ENCODE measurements at regions not wholly inside any gene's neighbourhood (a gene's known extent, or its start where the extent isn't known, plus 50 kb on each side); places are given as distances from the start of the nearest gene placed in this dataset.
"Not testable (repeated sequence)": the region's sequence is repeated elsewhere in the genome, so short reads cannot be mapped to it uniquely, and the experiment has no call there.

DNA sequence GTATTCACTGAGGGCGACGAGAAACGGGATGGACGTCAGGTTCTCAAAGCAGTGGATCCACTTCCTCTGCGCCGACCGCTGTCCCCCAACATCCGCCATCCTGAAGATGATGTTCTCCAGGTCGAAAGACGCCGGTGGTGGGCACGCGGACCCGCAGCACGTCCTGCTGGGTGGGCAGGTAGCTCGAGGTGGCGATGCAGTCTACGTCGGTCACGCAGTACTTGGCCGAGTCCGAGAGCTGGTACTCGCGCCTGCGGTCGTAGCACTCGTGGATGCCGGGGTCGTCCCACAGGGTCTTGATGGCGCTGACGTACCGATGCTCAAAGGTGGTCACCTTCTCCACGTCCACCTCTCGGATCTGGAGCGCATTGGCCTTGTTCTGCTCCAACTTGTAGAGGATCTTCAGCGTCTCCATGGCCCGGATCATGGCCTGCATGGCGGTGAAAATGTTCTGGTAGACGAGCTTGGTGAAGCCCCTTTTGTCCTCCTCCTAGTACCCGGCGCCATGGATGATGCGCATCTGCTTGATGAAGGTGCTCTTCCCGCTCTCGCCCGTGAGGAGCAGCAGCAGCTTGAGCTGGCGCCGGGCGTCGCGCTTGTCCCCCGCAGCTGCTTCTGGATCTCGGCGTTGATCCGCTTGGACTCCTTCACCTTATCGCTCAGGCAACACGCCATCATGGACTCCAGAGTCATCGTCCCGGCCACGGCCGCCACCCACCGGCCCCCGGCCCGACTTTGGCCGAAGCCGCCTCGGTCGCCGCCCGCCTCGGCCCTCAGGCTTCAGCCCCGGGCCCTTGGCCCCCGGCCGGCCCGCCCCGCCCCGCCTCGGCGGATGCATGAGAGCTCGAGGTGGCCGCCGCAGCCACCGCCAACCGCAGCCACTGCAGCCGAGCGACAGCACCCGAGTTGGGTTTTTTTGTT, 122.9 kb upstream of the KCTD7 start:
- H3K4me3 ChIP-seq (ENCODE audit: low read length) = no peak overlapping the region
- H3K27me3 ChIP-seq (ENCODE audit: control insufficient read depth, insufficient read depth, low read length) = peaks cover 20% of the 10 kb centered on the region
- no peaks in the 10 kb centered on the region for H3K9me3 ChIP-seq (ENCODE audit: control insufficient read depth, low read length)
- no peak overlapping the region for H3K9ac ChIP-seq (ENCODE audit: low read length)
- H3K4me1 ChIP-seq (ENCODE audit: control insufficient read depth, insufficient read depth, low read length) = no peaks in the 10 kb centered on the region
- no peaks in the 10 kb centered on the region for H3K36me3 ChIP-seq (ENCODE audit: control insufficient read depth, insufficient read depth, low read length)

DNA sequence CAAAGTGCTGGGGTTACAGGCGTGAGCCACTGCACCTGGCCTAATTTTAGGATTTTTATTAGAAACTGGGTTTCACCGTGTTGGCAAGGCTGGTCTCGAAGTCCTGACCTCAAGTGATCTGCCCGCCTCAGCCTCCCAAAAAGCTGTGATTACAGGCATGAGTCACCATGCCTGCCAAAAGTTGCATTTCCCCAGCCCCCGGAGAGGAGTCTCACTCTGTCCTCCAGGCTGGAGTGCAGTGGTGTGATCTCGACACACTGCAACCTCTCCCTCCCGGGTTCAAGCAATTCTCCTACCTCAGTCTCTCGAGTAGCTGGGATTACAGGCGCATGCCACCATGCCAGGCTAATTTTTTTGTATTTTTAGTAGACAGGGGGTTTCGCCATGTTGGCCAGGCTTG, 122.0 kb upstream of the KCTD7 start:
- not testable (repeated sequence) for H3K36me3 ChIP-seq (ENCODE audit: control insufficient read depth, insufficient read depth, low read length); H3K9me3 ChIP-seq (ENCODE audit: control insufficient read depth, low read length); H3K4me1 ChIP-seq (ENCODE audit: control insufficient read depth, insufficient read depth, low read length); H3K4me3 ChIP-seq (ENCODE audit: low read length); H3K9ac ChIP-seq (ENCODE audit: low read length)
- peaks cover 20% of the 10 kb centered on the region for H3K27me3 ChIP-seq (ENCODE audit: control insufficient read depth, insufficient read depth, low read length)

DNA sequence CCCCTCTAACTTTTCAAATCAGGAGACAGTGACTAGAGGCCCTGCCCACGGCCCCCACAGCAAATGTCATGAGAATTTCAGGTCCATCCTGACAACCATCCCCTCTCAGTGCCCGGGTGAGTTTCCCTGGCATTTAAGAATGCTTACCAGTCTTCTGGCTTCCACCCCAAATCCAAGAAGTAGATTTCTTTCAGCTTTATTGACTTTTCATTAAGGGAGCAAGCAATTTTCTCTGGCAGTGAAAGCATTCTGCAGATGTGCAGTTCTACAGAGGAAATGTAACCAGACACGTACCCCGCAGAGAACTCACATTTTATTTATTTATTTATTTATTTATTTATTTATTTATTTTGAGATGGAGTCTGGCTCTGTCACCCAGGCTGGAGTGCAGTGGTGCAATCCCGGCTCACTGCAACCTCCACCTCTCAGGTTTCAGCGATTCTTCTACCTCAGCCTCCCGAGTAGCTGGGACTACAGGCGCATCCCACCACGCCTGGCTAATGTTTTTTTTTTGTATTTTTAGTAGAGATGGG, 120.9 kb upstream of the KCTD7 start:
- H3K36me3 ChIP-seq (ENCODE audit: control insufficient read depth, insufficient read depth, low read length) = no peaks in the 10 kb centered on the region
- no peak overlapping the region for H3K4me3 ChIP-seq (ENCODE audit: low read length)
- H3K4me1 ChIP-seq (ENCODE audit: control insufficient read depth, insufficient read depth, low read length) = no peaks in the 10 kb centered on the region
- H3K27me3 ChIP-seq (ENCODE audit: control insufficient read depth, insufficient read depth, low read length) = peaks cover 20% of the 10 kb centered on the region
- no peaks in the 10 kb centered on the region for H3K9me3 ChIP-seq (ENCODE audit: control insufficient read depth, low read length)
- no peak overlapping the region for H3K9ac ChIP-seq (ENCODE audit: low read length)

DNA sequence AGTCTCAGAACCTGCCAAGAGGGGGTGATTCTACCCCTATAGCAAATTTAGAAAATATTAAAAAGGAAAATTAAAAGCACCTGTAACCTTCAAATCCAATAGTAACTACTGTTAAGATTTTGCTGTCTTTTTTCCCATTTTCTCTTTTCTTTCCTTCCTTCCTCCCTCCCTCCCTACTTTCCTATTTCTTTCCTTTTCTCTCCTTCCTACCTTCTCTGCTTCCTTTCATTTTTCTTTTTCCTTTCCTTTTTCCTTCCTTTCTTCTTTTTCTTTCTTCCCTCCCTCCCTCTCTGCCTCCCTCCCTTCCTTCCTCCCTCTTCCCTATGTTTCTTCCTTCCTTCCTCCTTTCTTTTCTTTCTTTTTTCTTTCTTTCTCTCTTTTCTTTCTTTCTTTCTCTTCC, 120.2 kb upstream of the KCTD7 start:
- H3K4me1 ChIP-seq (ENCODE audit: control insufficient read depth, insufficient read depth, low read length) = no peaks in the 10 kb centered on the region
- no peaks in the 10 kb centered on the region for H3K36me3 ChIP-seq (ENCODE audit: control insufficient read depth, insufficient read depth, low read length)
- peaks cover 20% of the 10 kb centered on the region for H3K27me3 ChIP-seq (ENCODE audit: control insufficient read depth, insufficient read depth, low read length)
- H3K4me3 ChIP-seq (ENCODE audit: low read length) = no peak overlapping the region
- no peak overlapping the region for H3K9ac ChIP-seq (ENCODE audit: low read length)
- H3K9me3 ChIP-seq (ENCODE audit: control insufficient read depth, low read length) = no peaks in the 10 kb centered on the region

DNA sequence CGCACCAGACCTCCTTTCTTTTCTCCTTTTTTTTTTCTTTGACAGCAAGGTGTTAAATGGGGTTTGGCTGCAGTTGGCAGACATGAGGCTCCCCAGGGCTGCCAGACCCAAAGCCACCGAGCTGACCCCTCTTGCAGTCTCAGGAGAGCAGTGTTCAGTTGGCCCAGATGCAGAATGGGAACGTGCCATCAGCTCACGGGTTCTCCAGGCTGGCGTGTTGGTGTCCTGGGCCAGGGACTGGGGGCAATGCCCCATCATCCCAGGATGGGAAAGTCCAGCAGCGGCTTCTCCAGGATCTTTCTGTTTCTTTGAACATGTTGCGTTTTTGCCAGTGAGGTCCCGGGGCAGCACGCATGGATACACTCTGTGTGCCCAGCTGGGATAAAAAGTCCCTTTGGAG, 114.6 kb upstream of the KCTD7 start:
- Histone ChIP-seq H3K4me3 (ENCODE audit: low read length) (no peak overlapping the region), H3K9ac (ENCODE audit: low read length) (no peak overlapping the region), H3K9me3 (ENCODE audit: control insufficient read depth, low read length) (no peaks in the 10 kb centered on the region), H3K36me3 (ENCODE audit: control insufficient read depth, insufficient read depth, low read length) (no peaks in the 10 kb centered on the region), H3K27me3 (ENCODE audit: control insufficient read depth, insufficient read depth, low read length) (no peaks in the 10 kb centered on the region), H3K4me1 (ENCODE audit: control insufficient read depth, insufficient read depth, low read length) (no peaks in the 10 kb centered on the region)

DNA sequence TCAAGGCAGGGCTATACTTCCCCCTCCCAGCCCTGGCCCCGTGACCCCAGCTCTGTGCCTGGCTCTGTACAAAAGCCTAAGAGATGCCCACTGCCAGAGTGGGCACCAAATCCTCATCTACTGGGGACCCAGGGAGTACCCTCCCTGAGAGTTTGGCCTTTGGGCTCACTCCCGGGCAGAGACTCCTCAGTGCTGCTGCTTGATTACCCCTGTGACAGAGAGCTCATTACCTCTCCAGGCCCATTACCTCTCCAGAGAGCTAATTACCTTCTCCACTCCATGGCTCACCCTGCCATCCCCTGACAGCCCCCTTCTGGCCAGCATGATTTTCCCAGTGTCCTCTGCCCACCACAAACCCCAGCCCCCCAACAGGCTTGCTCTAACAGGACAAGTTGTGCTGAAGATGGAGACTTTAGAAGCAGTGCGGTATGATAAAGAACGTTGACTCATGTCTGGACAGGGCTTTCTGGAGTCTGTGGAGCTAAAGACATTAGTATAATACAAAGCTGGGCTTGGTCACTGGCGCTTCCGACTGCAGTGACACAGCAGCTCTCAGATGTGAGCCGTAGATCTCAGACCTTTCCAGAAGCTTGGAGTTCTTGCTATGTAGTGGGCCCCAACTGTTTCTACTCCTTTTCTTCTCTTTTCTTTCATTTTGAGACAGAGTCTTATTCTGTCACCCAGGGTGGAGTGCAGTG, 111.3 kb upstream of the KCTD7 start:
- H3K4me1 ChIP-seq (ENCODE audit: control insufficient read depth, insufficient read depth, low read length) = no peaks in the 10 kb centered on the region

DNA sequence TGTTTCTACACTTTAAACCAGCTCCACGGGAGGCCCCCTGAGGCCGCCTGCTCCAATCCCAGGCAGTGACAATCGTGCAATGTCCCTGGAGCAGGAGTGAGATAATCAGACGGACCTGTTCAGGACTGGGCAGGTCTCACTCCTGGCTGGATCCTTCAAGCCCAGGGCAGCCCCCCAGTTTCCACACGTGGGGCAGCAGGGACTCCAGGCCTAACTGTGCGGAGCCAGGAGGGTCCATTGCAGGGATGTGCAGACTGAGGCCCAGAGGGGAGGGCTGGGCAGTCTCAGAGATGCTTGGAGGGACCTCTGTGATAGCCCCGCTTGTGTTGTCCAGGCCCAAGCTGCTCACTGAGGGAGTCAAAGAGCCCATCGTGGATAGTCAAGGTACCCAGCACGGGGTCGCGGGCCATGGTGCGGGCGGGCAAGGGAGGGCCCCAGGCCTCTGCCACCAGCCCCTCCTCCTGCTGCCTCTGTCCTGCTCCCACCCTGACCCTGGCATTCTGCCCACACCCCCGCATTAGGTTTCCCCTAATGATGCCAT, 110.5 kb upstream of the KCTD7 start:
- H3K4me1 ChIP-seq (ENCODE audit: control insufficient read depth, insufficient read depth, low read length) = no peaks in the 10 kb centered on the region
- H3K27me3 ChIP-seq (ENCODE audit: control insufficient read depth, insufficient read depth, low read length) = no peaks in the 10 kb centered on the region
- no peaks in the 10 kb centered on the region for H3K36me3 ChIP-seq (ENCODE audit: control insufficient read depth, insufficient read depth, low read length)
- H3K4me3 ChIP-seq (ENCODE audit: low read length) = no peak overlapping the region
- H3K9ac ChIP-seq (ENCODE audit: low read length) = no peak overlapping the region
- no peaks in the 10 kb centered on the region for H3K9me3 ChIP-seq (ENCODE audit: control insufficient read depth, low read length)

More for the DNA sequence above, 111.3 kb upstream of the KCTD7 start:
- no peaks in the 10 kb centered on the region for H3K9me3 ChIP-seq (ENCODE audit: control insufficient read depth, low read length)
- no peak overlapping the region for H3K4me3 ChIP-seq (ENCODE audit: low read length)
- H3K36me3 ChIP-seq (ENCODE audit: control insufficient read depth, insufficient read depth, low read length) = no peaks in the 10 kb centered on the region
- H3K9ac ChIP-seq (ENCODE audit: low read length) = no peak overlapping the region
- H3K27me3 ChIP-seq (ENCODE audit: control insufficient read depth, insufficient read depth, low read length) = no peaks in the 10 kb centered on the region

DNA sequence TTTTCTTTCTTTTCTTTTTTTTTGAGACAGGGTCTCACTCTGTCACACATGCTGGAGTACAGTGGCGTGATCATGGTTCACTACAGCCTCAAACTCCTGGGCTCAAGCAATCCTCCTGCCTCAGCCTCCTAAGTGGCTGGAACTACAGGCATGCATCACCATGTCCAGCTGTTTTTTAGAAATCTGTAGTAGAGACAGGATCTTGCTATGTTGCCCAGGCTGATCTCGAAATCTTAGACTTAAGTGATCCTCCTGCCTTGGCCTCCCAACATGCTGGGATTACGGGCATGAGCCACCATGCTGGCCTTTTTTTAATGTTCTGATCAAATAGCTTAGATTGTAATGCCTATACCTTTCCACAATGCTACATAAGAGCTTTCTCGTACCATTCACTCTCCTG, 107.0 kb upstream of the KCTD7 start:
- Histone ChIP-seq H3K27me3 (ENCODE audit: control insufficient read depth, insufficient read depth, low read length) (no peaks in the 10 kb centered on the region), H3K9ac (ENCODE audit: low read length) (no peak overlapping the region), H3K4me3 (ENCODE audit: low read length) (no peak overlapping the region), H3K36me3 (ENCODE audit: control insufficient read depth, insufficient read depth, low read length) (no peaks in the 10 kb centered on the region), H3K4me1 (ENCODE audit: control insufficient read depth, insufficient read depth, low read length) (no peaks in the 10 kb centered on the region), H3K9me3 (ENCODE audit: control insufficient read depth, low read length) (no peaks in the 10 kb centered on the region)

DNA sequence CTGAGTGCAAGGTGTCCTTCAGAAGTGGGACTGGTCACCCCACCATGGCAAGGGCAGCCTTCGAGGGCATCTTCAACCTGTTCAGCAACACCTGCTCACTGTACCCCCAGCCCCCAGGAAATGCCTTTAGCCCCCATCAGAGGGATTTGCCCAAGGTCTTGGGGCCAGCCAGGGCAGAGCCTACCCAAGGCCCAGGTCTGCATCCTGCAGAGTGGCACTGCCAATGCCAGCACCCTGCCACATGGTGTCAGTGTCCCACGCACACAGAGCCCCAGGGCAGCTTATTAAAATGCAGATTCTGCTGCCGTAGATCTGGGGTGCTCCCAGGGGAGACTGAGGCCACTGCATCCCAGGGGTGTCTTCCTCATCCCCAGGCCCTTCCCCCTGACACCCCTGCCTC, 106.2 kb upstream of the KCTD7 start:
- H3K36me3 ChIP-seq (ENCODE audit: control insufficient read depth, insufficient read depth, low read length) = no peaks in the 10 kb centered on the region
- H3K4me1 ChIP-seq (ENCODE audit: control insufficient read depth, insufficient read depth, low read length) = no peaks in the 10 kb centered on the region
- no peaks in the 10 kb centered on the region for H3K9me3 ChIP-seq (ENCODE audit: control insufficient read depth, low read length)
- no peaks in the 10 kb centered on the region for H3K27me3 ChIP-seq (ENCODE audit: control insufficient read depth, insufficient read depth, low read length)
- H3K9ac ChIP-seq (ENCODE audit: low read length) = no peak overlapping the region
- no peak overlapping the region for H3K4me3 ChIP-seq (ENCODE audit: low read length)

DNA sequence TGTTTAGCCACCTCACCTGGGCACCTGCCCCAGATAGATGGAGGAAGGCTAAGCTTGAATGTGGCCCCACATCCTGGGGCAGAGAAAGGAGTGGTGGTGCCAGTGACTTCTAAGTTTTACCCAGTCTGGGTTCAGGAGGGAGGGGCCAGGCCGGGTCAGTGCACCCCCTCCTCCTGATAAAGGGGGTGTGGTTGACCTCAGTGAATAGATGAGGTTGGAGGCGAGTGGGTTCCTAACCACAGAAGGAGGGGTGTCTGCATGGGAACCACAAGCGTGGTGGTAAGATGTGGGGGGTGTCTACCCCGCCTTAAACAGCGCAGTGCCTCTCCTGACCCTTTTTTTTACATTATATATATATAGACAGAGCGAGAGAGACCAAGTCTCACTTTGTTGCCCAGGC, 105.3 kb upstream of the KCTD7 start:
- H3K4me1 ChIP-seq (ENCODE audit: control insufficient read depth, insufficient read depth, low read length) = no peaks in the 10 kb centered on the region
- no peaks in the 10 kb centered on the region for H3K9me3 ChIP-seq (ENCODE audit: control insufficient read depth, low read length)
- H3K36me3 ChIP-seq (ENCODE audit: control insufficient read depth, insufficient read depth, low read length) = no peaks in the 10 kb centered on the region
- no peak overlapping the region for H3K9ac ChIP-seq (ENCODE audit: low read length)
- no peak overlapping the region for H3K4me3 ChIP-seq (ENCODE audit: low read length)
- no peaks in the 10 kb centered on the region for H3K27me3 ChIP-seq (ENCODE audit: control insufficient read depth, insufficient read depth, low read length)

DNA sequence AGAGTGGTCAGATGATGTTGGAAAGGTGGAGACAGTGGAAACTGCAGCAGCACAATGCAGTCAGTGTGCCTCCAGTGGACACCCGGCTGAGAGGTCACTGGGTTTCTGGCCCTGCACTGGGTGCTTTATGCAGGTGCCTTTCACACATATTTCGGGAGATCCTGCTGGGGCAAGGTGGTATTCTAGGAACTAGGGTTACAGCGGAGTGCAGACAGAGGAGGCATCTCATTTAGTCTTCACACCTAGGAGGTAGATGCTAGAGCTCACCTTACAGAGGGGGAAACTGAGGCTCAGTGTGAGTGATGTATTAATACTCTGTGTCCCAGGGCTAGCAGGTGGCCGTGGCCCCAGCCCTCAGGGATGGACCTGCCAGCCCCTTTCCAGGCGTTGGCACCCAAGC, 103.9 kb upstream of the KCTD7 start:
- no peak overlapping the region for H3K9ac ChIP-seq (ENCODE audit: low read length)
- H3K27me3 ChIP-seq (ENCODE audit: control insufficient read depth, insufficient read depth, low read length) = no peaks in the 10 kb centered on the region
- H3K4me3 ChIP-seq (ENCODE audit: low read length) = no peak overlapping the region
- H3K9me3 ChIP-seq (ENCODE audit: control insufficient read depth, low read length) = no peaks in the 10 kb centered on the region
- H3K36me3 ChIP-seq (ENCODE audit: control insufficient read depth, insufficient read depth, low read length) = no peaks in the 10 kb centered on the region
- no peaks in the 10 kb centered on the region for H3K4me1 ChIP-seq (ENCODE audit: control insufficient read depth, insufficient read depth, low read length)

DNA sequence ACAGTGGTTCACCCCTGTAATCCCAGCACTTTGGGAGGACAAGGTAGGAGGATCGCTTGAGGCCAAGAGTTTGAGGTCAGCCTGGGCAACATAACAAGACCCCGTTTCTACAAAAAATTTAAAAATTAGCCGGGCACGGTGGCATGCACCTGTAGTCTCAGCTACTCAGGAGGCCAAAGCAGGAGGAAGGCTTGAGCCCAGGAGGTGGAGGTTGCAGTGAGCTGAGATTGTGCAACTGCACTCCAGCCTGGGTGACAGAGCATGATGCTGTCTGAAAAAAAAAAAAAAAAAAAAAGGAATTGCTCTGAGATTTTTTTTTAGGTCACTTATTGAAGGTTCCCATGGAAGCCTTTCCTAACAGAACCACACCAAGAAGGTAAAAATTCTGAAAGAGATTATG, 101.9 kb upstream of the KCTD7 start:
- H3K9ac ChIP-seq (ENCODE audit: low read length); H3K36me3 ChIP-seq (ENCODE audit: control insufficient read depth, insufficient read depth, low read length); H3K4me1 ChIP-seq (ENCODE audit: control insufficient read depth, insufficient read depth, low read length); H3K9me3 ChIP-seq (ENCODE audit: control insufficient read depth, low read length); H3K4me3 ChIP-seq (ENCODE audit: low read length); H3K27me3 ChIP-seq (ENCODE audit: control insufficient read depth, insufficient read depth, low read length): not testable (repeated sequence)
